GM12878 (cell line): ENCODE measurements at regions not wholly inside any gene's neighbourhood (a gene's known extent, or its start where the extent isn't known, plus 50 kb on each side); places are given as distances from the start of the nearest gene placed in this dataset.

Experiments used
- ATAC-seq: fragments of 200-7000 bp; cut with Tn5 transposase; 3 replicates; pipeline ENCODE4 v1.9.1; 2020; ENCODE audit warnings: mild to moderate bottlenecking, moderate library complexity
- BruUV-seq: library from RNA; stranded (reverse); fragments of 400-500 nt; replicated peaks from 2 replicates; lab custom pipeline; 2021; lab: Mats Ljungman, UMichigan
- CTCF ChIA-PET: fragments of 300-600 bp; sonication (Branson Sonifier 250); formaldehyde crosslinking; extraction: SDS; loops from one replicate; lab custom pipeline; 2021; ENCODE audit warnings: inconsistent platforms; lab: Yijun Ruan, JAX
- POLR2A ChIA-PET: fragments of 350-600 bp; formaldehyde crosslinking; extraction: SDS; loops from one replicate; lab custom pipeline; 2021; ENCODE audit warnings: inconsistent platforms; lab: Charles Lee
- RAD21 ChIA-PET: fragments of 300-600 bp; sonication (Branson Sonifier 250); formaldehyde crosslinking; loops from one replicate; lab custom pipeline; 2023; ENCODE audit warnings: antibody characterized with exemption; ENCODE audit not compliant: unreplicated experiment; lab: Charles Lee
- SMC1A ChIA-PET: fragments of 300-600 bp; sonication (Branson Sonifier 250); formaldehyde crosslinking; loops from one replicate; lab custom pipeline; 2023; ENCODE audit not compliant: unreplicated experiment, uncharacterized antibody; lab: Charles Lee
- DNase-seq: peaks from one replicate; pipeline ENCODE4 v3.0.0-alpha.2; 2011; ENCODE audit warnings: low read depth, low spot score
- FAIRE-seq: peaks from 3 replicates; lab custom pipeline; 2011; peaks lifted over from hg19 to GRCh38; lab: Jason Lieb, UNC
- H2AFZ ChIP-seq: 2 replicates; pipeline ENCODE4 v1.6.0; 2011; ENCODE audit warnings: low read depth, low read length, control low read depth; ENCODE audit not compliant: control insufficient read depth
- H3K27ac ChIP-seq: 2 replicates; pipeline ENCODE4 v1.5.1; 2011; ENCODE audit warnings: control low read depth; ENCODE audit not compliant: control insufficient read depth, insufficient read depth
- H3K27me3 ChIP-seq, 2 experiments: replicated peaks in 1 of 2; 2 replicates each; pipeline versions ENCODE4 v1.6.0 to v1.6.1; 2011; ENCODE audit warnings: low read length in 1 of 2; ENCODE audit not compliant: control insufficient read depth in 2 of 2, insufficient read depth in 2 of 2
- H3K36me3 ChIP-seq, 2 experiments: 2 replicates each; pipeline ENCODE4 v1.5.1; 2011; ENCODE audit warnings: low read length in 1 of 2; ENCODE audit not compliant: control insufficient read depth in 2 of 2, insufficient read depth in 2 of 2
- H3K4me1 ChIP-seq: 2 replicates; pipeline ENCODE4 v1.6.1; 2011; ENCODE audit warnings: mild to moderate bottlenecking, low read length, moderate library complexity, mixed read lengths; ENCODE audit not compliant: control insufficient read depth, insufficient read depth
- H3K4me2 ChIP-seq: 2 replicates; pipeline ENCODE4 v1.6.0; 2011; ENCODE audit warnings: control low read depth; ENCODE audit not compliant: control insufficient read depth, insufficient read depth
- H3K4me3 ChIP-seq: fragments of 200-600 bp; sonication (generic); 2 replicates; pipeline ENCODE4 v1.5.1; 2016
- H3K79me2 ChIP-seq: 2 replicates; pipeline ENCODE4 v1.6.0; 2011; ENCODE audit warnings: low read length; ENCODE audit not compliant: control insufficient read depth, insufficient read depth
- H3K9ac ChIP-seq: 2 replicates; pipeline ENCODE4 v1.8.0; 2011; ENCODE audit warnings: low read length, control low read depth, mixed read lengths; ENCODE audit not compliant: control insufficient read depth, insufficient read depth
- H3K9me3 ChIP-seq: replicated peaks from 3 replicates; pipeline ENCODE4 v1.5.1; 2011; ENCODE audit warnings: mild to moderate bottlenecking, low read length; ENCODE audit not compliant: control insufficient read depth, insufficient read depth
- H4K20me1 ChIP-seq: 2 replicates; pipeline ENCODE4 v1.6.0; 2011; ENCODE audit not compliant: control insufficient read depth, insufficient read depth
- CHD1 ChIP-seq: IDR thresholded peaks from 2 replicates; pipeline ENCODE4 v1.6.1; 2012; ENCODE audit warnings: low read depth, low read length, improper control_type of control experiment
- CREB1 ChIP-seq: IDR thresholded peaks from 2 replicates; pipeline ENCODE4 v1.6.1; 2012; ENCODE audit warnings: low read depth, mild to moderate bottlenecking, inconsistent platforms
- ETV6 ChIP-seq, 2 experiments: fragments of 450-650 bp in 1 of 2; IDR thresholded peaks in 1 of 2; conservative IDR thresholded peaks in 1 of 2; 2 replicates each; pipeline ENCODE4 v1.6.1; 2014; ENCODE audit warnings: antibody characterized with exemption in 1 of 2, borderline replicate concordance in 1 of 2, low read depth in 1 of 2, mild to moderate bottlenecking in 1 of 2, moderate library complexity in 1 of 2
- EZH2 ChIP-seq: IDR thresholded peaks from 2 replicates; pipeline ENCODE4 v1.6.1; 2012; ENCODE audit warnings: low read depth, mild to moderate bottlenecking, control low read depth, inconsistent platforms, low read length, borderline replicate concordance; ENCODE audit not compliant: control insufficient read depth
- IRF4 ChIP-seq: IDR thresholded peaks from 2 replicates; pipeline ENCODE4 v1.6.1; 2011; ENCODE audit warnings: low read depth, low read length
- PAX5 ChIP-seq: IDR thresholded peaks from 2 replicates; pipeline ENCODE4 v1.6.1; 2011; ENCODE audit warnings: low read depth, low read length, borderline replicate concordance
- POLR2A ChIP-seq: IDR thresholded peaks from 2 replicates; pipeline ENCODE4 v1.6.1; 2011; ENCODE audit warnings: low read depth, mild to moderate bottlenecking, low read length
- POLR2AphosphoS2 ChIP-seq: IDR thresholded peaks from 2 replicates; pipeline ENCODE4 v1.6.1; 2011; ENCODE audit warnings: low read depth, mild to moderate bottlenecking, low read length, improper control_type of control experiment, moderate library complexity
- POLR2AphosphoS5 ChIP-seq: IDR thresholded peaks from 2 replicates; pipeline ENCODE4 v1.6.1; 2011; ENCODE audit warnings: mild to moderate bottlenecking, low read length, inconsistent platforms
- TCF12 ChIP-seq: IDR thresholded peaks from 2 replicates; pipeline ENCODE4 v1.6.1; 2011; ENCODE audit warnings: low read depth, mild to moderate bottlenecking, low read length
- TCF7 ChIP-seq: IDR thresholded peaks from 2 replicates; pipeline ENCODE4 v1.6.1; 2014; ENCODE audit warnings: antibody characterized with exemption, borderline replicate concordance
- YBX1 ChIP-seq: fragments of 450-650 bp; IDR thresholded peaks from 2 replicates; pipeline ENCODE4 v1.6.1; 2016; ENCODE audit warnings: antibody characterized with exemption
- ZZZ3 ChIP-seq: IDR thresholded peaks from 2 replicates; pipeline ENCODE4 v1.6.1; 2011; ENCODE audit warnings: low read depth; ENCODE audit not compliant: control insufficient read depth, insufficient read length
- in situ Hi-C: fragments of 300-500 bp; cut with MboI; formaldehyde crosslinking; loops from 9 replicates; pipeline ENCODE4 v1.14.3; 2018; ENCODE audit warnings: mixed read lengths
- intact Hi-C: fragments of 100-400 bp; cut with micrococcal nuclease; formaldehyde crosslinking; loops from one replicate; pipeline ENCODE4 v1.14.2; 2022; ENCODE audit not compliant: unreplicated experiment
- TF ChIP-seq, protein P1 (sequence below): fragments of 450-650 bp; IDR thresholded peaks from 2 replicates; pipeline ENCODE4 v1.6.1; 2016; ENCODE audit warnings: mild to moderate bottlenecking
- TF ChIP-seq, protein P2 (sequence below): IDR thresholded peaks from 2 replicates; pipeline ENCODE4 v1.6.1; 2012; ENCODE audit warnings: low read length, inconsistent platforms
- TF ChIP-seq, protein P3 (sequence below): IDR thresholded peaks from 2 replicates; pipeline ENCODE4 v1.6.1; 2012; ENCODE audit warnings: low read depth, low read length, improper control_type of control experiment
- TF ChIP-seq, protein P4 (sequence below): fragments of 450-650 bp; formaldehyde crosslinking; IDR thresholded peaks from 2 replicates; pipeline ENCODE4 v1.4.0; 2022; ENCODE audit warnings: mild to moderate bottlenecking, moderate library complexity
- TF ChIP-seq, protein P5 (sequence below): IDR thresholded peaks from 2 replicates; pipeline ENCODE4 v1.6.1; 2012; ENCODE audit warnings: low read depth, low read length, improper control_type of control experiment

DNA sequence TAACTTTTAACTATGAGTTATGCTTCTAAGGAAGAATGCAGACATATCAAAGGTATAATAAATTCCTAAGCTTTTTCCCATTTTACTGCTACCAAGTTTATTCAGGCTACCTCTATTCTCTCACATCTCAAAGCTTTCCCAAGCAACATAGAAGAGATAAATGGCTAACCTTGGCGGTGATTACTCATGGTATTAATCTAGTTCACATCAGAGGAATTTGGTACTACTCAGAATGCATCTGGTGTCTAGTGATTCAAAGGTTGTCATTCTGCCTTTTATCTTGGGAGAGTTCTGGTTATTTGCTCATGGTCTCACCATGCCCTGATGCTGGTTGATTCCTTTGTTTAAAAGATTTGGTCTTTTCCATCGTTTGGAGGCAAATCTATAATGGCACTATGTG, 182.7 kb downstream of the TAF11L14 start (continued):
- TF ChIP-seq, protein P1, sequence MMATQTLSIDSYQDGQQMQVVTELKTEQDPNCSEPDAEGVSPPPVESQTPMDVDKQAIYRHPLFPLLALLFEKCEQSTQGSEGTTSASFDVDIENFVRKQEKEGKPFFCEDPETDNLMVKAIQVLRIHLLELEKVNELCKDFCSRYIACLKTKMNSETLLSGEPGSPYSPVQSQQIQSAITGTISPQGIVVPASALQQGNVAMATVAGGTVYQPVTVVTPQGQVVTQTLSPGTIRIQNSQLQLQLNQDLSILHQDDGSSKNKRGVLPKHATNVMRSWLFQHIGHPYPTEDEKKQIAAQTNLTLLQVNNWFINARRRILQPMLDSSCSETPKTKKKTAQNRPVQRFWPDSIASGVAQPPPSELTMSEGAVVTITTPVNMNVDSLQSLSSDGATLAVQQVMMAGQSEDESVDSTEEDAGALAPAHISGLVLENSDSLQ: no peak
- no peak for TF ChIP-seq CHD1

DNA sequence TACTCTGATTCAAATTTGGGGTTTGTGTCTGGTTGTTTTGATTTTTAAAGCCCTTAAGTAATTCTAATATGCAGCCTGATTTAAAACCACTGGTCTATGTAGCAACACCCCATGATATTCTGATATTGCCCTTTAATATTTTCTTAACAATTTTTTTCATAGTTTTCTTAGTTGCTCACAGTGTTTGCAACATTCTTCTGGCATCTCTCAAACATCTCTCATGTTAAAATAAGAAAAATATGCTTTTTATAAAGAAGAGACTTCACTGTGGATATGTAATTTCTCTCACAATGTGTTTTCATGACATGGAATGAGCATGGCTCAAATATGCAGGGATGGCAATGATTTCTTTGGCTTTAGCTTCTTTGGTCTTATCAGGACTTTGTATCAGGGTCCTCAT, 183.7 kb downstream of the TAF11L14 start:
- no peak for DNase-seq
- RAD21 ChIA-PET: no interaction called here
- TF ChIP-seq YBX1 (no peak), TCF12 (no peak), IRF4 (no peak), CREB1 (no peak), POLR2AphosphoS2 (no peak), EZH2 (no peak), POLR2A (no peak), ZZZ3 (no peak), ETV6 (conservative IDR thresholded peaks at IDR 0.05 in 1 of 2, IDR thresholded peaks at IDR 0.05 in 1 of 2; ENCODE audit: borderline replicate concordance in 1 of 2, low read depth in 1 of 2) (no peak), POLR2AphosphoS5 (no peak), PAX5 (no peak), TCF7 (no peak)
- TF ChIP-seq, protein P2, sequence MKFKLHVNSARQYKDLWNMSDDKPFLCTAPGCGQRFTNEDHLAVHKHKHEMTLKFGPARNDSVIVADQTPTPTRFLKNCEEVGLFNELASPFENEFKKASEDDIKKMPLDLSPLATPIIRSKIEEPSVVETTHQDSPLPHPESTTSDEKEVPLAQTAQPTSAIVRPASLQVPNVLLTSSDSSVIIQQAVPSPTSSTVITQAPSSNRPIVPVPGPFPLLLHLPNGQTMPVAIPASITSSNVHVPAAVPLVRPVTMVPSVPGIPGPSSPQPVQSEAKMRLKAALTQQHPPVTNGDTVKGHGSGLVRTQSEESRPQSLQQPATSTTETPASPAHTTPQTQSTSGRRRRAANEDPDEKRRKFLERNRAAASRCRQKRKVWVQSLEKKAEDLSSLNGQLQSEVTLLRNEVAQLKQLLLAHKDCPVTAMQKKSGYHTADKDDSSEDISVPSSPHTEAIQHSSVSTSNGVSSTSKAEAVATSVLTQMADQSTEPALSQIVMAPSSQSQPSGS: no peak
- TF ChIP-seq, protein P3, sequence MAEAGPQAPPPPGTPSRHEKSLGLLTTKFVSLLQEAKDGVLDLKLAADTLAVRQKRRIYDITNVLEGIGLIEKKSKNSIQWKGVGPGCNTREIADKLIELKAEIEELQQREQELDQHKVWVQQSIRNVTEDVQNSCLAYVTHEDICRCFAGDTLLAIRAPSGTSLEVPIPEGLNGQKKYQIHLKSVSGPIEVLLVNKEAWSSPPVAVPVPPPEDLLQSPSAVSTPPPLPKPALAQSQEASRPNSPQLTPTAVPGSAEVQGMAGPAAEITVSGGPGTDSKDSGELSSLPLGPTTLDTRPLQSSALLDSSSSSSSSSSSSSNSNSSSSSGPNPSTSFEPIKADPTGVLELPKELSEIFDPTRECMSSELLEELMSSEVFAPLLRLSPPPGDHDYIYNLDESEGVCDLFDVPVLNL: no peak
- TF ChIP-seq, protein P4, sequence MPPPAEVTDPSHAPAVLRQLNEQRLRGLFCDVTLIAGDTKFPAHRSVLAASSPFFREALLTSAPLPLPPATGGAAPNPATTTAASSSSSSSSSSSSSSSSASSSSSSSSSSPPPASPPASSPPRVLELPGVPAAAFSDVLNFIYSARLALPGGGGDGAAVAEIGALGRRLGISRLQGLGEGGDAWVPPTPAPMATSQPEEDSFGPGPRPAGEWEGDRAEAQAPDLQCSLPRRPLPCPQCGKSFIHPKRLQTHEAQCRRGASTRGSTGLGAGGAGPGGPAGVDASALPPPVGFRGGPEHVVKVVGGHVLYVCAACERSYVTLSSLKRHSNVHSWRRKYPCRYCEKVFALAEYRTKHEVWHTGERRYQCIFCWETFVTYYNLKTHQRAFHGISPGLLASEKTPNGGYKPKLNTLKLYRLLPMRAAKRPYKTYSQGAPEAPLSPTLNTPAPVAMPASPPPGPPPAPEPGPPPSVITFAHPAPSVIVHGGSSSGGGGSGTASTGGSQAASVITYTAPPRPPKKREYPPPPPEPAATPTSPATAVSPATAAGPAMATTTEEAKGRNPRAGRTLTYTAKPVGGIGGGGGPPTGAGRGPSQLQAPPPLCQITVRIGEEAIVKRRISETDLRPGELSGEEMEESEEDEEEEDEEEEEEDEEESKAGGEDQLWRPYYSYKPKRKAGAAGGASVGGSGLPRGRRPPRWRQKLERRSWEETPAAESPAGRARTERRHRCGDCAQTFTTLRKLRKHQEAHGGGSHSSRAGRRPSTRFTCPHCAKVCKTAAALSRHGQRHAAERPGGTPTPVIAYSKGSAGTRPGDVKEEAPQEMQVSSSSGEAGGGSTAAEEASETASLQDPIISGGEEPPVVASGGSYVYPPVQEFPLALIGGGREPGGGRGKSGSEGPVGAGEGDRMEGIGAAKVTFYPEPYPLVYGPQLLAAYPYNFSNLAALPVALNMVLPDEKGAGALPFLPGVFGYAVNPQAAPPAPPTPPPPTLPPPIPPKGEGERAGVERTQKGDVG (CRISPR knock-in tag): no peak
- TF ChIP-seq, protein P5, sequence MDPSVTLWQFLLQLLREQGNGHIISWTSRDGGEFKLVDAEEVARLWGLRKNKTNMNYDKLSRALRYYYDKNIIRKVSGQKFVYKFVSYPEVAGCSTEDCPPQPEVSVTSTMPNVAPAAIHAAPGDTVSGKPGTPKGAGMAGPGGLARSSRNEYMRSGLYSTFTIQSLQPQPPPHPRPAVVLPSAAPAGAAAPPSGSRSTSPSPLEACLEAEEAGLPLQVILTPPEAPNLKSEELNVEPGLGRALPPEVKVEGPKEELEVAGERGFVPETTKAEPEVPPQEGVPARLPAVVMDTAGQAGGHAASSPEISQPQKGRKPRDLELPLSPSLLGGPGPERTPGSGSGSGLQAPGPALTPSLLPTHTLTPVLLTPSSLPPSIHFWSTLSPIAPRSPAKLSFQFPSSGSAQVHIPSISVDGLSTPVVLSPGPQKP: no peak

More for the DNA sequence above, 183.7 kb downstream of the TAF11L14 start:
- POLR2A ChIA-PET: no interaction called here
- H3K27ac ChIP-seq: no peak overlapping the region
- in situ Hi-C loops: no loop called here
- BruUV-seq: no TSS peak
- no peaks in the 10 kb centered on the region for H3K4me1 ChIP-seq
- H3K4me3 ChIP-seq: no peak overlapping the region
- no peaks in the 10 kb centered on the region for H3K27me3 ChIP-seq
- CTCF ChIA-PET: no interaction called here
- no peak overlapping the region for H2AFZ ChIP-seq
- no peak overlapping the region for H3K9ac ChIP-seq
- H3K36me3 ChIP-seq: no peaks in the 10 kb centered on the region
- H4K20me1 ChIP-seq: no peaks in the 10 kb centered on the region
- intact Hi-C loops: no loop called here
- H3K4me2 ChIP-seq: no peak overlapping the region
- FAIRE-seq (no peak), ATAC-seq (no peak)
- no peaks in the 10 kb centered on the region for H3K79me2 ChIP-seq
- SMC1A ChIA-PET: no interaction called here
- H3K9me3 ChIP-seq: no peaks in the 10 kb centered on the region
